GM21723 (cell line): ENCODE measurements at regions not wholly inside any gene's neighbourhood (a gene's known extent, or its start where the extent isn't known, plus 50 kb on each side); places are given as distances from the start of the nearest gene placed in this dataset.

Experiments used
- ATAC-seq: cut with Tn5 transposase; IDR thresholded peaks from one replicate; pipeline ENCODE4 v1.9.1; 2021; ENCODE audit warnings: mild to moderate bottlenecking, moderate library complexity; ENCODE audit not compliant: unreplicated experiment

DNA sequence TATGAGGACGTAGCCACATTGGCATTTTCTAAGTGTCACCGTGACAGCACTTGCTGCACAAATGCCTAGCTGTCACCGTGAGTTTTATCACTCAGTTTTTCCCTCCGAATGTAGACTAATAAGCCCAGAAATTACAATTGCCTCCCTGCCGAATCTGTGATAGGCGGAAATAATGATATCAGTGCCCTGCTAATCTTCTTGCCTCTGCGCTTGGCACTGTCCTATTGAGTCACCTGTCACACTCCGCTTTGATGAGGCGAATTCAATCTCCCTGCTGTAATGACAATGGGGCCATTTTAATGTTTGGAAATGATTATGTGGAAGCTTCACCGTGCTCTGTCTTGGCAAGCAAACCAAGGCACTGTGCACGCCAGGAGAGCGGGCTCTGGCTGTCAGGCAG is 112.8 kb downstream of the LINC00237 start:
- ATAC-seq = no peak

DNA sequence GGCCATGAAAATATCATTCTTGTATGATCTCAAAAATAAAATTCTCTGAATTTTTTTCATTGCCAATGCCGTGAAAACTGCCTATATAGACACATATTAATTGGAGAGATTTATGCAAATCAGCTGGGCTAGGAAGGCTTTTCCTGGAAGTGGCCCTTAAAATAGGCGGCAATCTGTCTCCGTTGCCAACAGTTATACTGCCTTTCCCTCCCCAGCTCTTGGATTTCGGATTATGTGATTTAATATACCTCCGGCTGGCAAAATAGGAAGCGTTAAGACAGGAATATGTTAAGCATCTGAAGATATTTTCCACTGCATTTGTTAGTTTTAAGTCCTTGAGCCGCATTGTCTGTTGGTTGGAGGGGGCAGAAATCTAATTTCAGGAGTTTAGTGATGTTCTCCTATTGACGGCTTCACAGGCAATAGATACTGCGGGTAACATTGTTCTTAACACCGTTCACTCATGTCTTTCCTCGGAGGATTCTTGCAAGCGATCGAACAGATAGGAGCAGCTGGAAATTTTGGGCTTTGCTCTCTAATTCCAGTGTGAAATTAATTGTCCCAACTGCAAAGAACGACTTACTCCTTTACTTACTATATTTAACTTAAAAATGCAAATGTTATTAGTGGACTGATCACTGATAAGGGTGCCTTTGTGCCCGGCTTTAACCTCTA is 113.3 kb downstream of the LINC00237 start:
- no peak for ATAC-seq

DNA sequence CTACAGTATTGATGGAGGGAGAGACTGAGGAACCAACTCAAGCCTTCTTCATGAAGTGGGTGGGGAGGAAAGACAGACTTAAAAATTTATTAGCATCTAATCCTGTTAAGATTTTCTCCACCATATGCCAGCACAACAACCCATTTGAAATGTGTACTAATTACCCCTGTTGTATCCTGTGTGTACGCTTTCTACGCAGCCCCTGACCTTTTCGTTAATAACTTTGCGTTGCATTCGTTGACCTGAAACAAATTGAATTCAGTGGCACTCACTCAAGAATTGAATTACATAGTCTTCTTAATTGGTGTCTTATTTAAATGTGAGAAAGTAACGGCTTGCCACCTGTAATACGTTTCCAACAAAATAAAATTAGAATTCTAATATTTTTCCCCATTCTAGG is 113.9 kb downstream of the LINC00237 start:
- no peak for ATAC-seq

DNA sequence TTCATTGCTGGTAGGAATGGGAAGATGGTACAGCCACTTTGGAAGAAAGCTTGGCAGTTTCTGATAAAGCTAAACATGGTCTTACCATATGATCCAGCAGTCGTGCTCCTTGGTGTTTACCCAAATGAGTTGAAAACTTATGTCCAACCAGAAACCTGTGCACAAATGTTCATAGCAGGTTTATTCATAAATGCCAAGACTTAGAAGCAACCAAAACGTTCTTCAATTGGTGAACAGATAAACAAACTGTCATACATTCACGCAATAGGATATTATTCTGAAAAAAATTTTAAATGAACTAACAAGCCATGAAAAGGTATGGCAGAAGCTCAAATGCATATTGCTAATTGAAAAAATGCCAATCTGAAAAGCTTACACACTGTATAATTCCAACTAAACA is 117.1 kb downstream of the LINC00237 start:
- no peak for ATAC-seq

DNA sequence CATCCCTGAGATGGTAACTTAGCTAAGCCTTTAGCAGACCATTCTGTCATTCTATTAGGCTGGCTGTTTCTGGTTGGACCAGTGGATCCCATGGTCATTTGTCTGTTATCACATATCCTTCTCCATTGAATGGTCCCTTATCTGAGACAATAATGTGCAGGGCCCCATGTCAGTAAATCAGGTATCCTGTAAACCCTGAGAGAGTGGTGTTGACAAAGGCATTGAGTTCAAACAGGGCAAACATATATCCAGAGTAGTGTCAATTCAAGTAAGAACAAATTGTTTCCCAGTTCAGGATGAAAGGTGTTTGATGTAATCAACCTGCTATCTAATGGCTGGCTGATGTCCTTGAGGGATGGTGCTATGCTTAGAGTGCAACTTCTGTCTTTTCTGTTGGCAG is 126.2 kb downstream of the LINC00237 start:
- no peak for ATAC-seq

DNA sequence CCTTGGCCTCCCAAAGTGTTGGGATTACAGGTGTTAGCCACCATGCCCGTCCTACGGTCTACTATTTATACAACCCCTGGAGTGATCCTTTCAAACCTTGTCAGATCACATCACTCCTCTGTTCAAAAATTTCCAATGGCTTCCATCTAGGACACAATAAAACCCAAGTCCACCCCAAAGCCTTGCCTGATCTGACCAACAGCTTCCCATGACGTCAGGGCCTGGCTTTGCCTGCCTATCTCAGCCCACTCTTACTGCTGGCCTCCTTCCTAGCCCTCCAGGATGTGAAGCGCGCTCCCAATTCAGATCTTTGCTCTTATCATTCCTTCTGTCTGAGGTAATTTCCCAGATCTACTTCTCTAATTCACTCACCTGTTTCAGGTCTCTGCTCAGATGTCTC is 128.4 kb downstream of the LINC00237 start:
- no peak for ATAC-seq

DNA sequence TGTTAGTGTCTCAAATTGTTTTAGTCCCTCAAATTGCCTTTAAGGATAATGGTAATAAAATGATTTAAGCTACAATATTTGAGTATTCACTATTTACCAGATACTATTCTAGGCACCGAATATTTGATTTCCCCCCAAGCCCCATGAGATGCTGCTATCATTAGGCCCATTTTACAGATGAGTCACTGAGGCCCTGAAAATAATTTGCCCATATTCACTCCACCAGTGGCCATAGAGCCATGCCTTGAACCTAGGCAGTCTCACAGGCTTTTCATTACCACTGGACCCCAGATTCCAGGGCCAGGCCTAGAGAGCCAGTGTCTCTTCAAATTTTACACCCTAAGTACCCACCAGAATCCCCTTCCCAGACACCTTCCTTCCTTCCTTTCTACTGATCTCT is 133.7 kb downstream of the LINC00237 start:
- ATAC-seq = no peak

DNA sequence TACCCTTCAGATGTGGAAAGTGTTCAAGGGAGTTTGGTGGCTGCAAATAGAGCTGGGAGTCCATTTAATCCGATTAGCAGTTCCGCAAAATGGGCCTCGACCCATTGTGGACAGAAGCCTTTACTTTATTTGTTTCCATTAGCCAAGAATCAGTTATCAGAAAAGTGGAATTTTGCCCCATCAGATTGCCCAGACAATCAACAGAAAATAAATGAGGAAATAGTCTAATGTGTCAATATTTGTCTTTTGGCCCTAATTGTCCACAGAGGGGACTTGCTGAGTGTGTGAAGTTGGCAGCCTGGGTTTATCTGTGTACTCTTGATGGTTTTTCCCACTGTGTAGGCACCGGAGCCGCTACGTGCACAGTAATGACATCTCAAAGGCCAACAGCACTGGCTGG is 134.3 kb downstream of the LINC00237 start:
- no peak for ATAC-seq

DNA sequence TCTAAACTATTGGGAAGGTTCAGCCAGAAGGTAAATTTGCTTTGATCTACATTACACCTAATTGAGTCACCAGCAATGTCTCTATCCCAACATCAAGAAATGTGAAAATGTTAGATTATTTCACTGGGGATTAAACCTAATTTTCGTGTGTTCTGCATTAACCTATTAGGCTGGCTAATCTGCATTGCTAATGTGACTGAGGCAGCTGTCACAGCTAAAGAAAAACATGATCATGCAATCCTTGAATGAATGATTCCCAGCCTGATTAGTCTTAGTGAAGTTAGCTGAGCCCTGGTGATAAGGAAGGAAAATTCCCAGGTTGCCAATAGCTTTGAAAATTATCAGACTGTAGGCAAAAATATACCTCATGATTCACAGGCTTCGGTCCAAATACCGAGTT is 135.3 kb downstream of the LINC00237 start:
- no peak for ATAC-seq

DNA sequence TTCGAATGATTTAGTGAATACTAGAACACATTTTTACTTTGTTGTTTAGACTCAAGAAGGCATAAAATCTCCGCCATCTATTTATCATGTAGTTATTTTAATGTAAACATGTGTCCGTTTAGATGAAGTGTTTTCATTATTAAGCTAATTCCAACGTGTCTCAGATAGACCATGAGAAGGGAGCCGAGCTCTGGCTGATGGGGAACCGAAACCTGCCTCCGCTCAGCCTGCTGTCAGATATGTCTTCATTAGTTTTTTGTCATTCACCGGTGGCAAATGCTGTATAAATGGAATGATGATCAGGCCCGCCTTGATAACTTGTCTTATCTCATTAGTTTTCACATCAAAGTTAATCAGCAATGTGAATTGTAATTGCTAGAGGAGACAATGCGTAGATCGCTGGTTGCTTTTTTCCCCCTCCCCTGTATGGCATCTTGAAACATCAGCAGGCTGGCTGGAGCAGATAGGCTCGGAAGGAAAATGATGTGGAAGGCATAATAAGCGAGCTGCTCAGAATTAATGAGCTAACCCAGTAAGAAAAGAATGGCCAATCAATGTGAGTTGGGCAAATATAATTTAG is 136.4 kb downstream of the LINC00237 start:
- no peak for ATAC-seq

DNA sequence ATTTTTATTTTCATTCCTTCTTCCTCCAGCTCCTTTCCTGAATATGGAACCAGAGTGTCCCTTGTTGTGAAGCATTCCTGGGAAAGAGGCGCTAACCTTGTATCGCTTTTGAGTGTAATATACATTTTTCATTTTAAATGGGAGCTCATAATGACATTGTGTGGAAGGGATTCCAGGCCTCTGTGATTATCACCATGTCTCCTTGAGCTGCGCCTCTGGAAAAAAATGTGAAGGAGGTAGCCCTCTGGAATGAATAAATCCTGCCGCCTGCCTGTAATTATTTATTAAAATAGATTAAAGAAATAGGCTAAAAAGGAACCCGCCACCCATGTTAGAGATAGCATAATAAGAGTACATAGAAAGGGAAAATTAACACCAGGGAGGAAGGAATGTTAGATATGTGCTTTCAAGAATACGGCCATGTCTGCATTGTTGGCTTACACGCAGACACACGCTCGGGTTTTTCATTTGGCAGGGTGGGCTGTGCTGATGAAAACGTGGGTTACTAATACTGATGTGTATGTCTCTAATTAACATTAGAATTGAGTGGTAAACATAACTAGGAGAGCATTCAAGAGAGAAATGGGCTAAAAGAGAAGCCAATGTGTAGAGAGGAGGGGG is 138.5 kb downstream of the LINC00237 start:
- no peak for ATAC-seq

DNA sequence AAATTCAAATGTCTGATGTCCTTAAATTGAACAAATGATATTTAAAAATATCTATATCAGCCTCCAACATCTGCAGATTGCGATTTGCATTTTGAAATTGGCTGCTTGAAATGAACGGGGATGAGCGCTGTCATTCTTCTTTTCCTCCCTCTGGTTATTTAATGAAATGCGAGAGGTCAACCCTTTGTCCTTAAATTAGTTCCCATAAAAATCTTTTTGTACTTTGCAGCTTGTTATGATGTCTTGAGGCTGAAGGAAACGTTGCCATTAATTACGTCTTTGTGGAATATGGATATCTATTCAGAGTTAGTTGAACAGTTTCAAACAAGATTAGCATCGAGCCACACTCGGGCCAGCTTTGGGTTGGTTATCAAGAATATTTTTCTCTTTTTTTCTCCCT is 140.0 kb downstream of the LINC00237 start:
- no peak for ATAC-seq

DNA sequence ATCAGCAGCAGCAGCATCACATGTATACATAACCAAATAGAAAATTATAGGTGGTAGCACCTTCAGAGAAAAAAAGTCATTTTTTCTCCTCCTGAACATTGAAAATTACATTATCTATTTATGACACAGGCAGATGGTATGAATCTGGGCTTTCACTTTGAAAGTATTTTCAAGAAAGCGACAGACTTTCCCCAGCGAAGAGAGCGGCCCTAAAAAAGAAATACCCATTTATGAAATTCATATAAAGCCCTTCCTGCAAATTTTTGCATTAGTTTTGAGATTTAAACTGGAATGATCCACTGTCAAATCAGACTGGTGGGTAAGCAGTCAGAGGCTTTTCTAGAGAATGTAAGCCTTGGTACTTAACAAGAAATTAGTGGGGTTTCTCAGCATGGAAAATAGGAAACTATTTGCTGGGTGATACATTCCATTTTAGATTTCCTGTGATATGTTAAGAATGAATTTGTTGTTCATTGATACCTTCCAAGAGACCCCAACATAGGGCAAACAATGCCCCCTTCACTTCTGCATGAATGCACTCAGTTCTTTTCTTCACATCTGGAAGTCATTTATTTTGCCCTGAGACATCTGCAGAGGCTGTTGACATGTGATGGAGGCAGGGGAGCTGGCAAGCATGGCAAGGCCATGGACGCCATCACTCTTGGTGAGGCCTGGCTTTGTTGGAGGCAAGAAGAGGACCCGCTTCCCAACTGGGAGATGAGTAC is 147.0 kb downstream of the LINC00237 start:
- ATAC-seq = no peak

DNA sequence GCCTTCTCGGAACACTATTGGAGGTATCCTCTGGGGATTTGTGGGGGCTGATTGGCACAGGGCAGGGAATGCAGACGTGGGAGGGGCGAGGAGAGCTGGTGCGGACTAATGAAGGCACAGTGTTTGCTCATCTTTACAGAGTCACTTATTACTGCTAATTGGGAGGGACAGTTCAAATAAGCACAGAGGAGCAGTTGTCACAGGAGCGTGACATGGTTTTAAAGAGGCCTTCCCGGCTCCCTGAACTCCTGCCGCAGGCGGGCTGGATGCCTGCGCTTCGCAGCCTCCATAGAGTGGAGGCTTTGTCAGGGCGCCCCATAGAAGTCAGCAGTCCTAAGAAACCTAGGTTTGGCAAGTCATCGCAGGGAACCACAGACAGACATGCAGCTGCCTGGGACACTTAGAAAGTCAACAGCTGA is 149.6 kb downstream of the LINC00237 start:
- no peak for ATAC-seq

DNA sequence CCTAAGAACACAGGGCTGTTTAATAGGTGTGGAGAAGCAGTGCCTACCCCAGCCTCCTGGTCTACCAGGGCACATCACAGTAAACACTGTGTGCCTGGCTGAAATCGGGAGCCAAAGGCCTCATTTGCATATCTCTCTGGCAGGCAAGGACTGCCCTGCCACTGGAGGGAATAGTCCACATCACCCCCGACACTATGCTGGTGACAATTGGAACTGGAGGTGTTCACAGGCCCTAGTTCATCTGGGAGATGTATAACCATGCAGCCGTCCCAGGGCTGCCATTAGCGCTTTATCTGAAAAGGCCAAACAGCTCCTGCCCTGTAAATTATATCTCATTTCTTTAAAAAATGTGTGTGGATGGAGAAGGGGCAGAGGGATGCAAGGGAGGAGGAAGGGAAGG is 150.3 kb downstream of the LINC00237 start:
- ATAC-seq = no peak

DNA sequence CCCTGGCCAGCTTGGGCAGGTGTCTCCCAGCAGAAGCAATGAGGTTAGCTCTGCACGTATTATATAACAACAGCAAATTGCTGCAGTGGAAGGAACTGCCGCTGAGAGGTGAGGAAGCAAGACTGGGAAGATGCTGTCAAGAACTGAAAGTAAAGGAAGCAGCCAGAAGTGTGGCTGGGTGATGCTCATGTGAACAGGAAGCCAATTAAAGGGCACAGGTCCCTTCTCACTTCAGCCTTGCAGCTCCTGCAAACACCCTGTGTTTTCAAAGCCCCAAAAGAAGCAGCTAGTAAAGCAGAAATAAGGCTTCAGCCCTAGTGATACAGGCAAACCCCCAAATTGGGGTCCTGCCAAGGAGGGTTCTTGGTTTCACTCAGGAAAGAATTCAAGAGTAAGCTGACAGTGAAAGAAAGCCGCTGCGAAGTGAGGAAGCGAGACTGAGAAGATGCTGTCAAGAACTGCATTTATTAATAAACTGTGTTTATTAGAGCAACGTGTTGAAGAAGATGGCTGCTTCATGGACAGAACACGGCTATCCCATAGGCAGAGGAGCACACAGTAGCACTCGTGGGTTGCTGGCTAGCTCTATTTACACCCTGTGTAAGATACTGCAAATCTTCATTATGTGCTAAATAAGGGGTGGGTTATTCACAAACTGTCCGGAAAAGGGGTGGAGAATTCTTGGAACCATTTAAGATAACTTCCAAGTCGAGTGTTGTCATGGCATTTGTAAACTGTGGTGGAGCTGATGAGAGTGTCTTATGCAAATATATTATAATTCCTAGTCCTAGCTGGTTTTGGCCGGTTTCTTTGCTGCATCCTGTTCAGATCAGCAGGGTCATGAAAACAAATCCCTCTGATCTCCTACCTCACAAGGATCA is 152.2 kb downstream of the LINC00237 start:
- no peak for ATAC-seq

DNA sequence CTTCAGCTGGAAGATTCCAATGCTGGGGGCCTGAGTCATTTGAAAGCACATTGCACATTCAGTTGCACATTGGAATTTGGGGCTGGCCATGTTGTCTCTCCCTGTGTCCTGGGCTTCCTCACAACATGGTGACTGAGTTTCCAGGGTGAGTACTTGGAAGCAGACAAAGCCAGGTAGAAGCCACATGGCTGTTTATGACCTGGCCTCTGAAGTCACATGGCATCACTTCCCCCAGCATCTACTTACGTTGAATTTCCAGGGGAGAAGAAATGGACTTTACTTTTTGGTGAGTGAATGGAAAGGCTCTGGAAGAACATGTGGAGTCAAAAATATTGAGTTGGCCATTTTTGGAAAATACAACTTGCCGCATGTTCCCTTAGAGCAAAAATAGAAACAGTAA is 155.5 kb downstream of the LINC00237 start:
- ATAC-seq = no peak

DNA sequence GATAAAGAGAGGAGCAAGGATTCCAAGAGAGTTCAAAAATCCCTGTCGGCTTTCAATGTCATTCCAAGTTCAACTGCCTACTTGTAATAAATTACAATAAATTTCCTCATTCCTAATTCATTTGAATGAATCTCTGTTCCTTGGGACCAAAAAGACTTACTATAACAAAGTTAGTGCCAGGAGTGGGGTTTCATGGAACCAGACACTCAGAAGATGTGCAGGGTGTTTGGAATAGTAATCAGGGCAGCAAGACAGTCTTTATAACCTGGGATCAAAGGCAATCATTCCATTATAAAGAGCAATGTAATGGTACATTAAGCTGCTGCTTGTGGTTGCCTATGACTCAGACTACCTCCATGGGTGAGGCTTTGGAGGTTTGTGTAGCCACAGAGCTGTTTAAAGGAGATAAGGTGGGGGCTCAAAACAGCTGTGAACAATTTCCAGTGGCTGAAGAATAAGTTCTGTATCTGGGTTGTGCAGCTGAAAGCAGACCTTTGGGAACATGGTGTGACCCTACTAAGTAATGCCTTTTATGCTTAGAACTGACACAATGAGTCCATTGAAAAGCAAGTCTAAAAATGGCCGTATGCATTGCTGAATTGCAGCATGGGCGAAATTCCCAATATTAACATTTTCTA is 159.9 kb downstream of the LINC00237 start:
- ATAC-seq = no peak

DNA sequence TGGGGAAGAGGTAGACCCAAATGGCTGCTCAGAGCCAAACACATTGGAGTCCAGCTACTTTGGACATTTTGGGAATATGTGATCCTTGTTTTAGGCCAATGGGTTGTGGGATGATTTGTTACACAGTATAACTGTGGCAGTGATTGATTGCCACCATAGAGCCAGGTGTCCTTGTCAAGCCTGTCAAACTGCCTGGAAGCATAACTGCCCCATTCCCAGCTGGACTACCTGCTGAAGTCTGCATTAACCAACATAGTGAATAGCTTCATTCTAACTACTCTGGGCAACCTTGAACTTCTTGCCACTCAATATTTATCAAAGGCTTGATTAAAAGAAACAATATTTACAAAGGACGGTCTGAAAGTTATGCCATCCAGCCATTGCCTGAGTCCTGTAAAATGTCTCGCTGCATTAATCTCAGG is 164.7 kb downstream of the LINC00237 start:
- no peak for ATAC-seq

DNA sequence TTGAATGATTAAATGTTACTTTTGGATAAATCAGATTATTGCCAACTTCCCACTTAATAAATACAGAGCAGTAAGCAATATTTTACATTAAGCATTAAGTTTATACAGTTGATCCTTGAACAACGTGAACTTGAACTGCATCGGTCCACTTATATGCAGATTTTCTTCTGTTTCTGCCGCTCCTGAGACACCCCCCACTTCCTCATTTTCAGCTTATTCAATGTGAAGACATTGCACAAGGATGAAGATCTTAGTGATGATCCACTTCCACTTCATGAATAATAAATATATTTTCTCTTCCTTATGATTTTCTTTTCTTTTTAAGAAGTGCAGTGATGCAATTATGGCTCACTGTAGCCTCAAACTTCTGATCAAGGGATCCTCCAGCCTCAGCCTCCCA is 167.2 kb downstream of the LINC00237 start:
- ATAC-seq = no peak
